Kidney glomerular epithelial cell (primary cell): ENCODE measurements at regions not wholly inside any gene's neighbourhood (a gene's known extent, or its start where the extent isn't known, plus 50 kb on each side); places are given as distances from the start of the nearest gene placed in this dataset.

ENCODE experiments used
- DNase-seq: peaks from one replicate; lab custom pipeline; 2025; lab: John Stamatoyannopoulos, UW

DNA sequence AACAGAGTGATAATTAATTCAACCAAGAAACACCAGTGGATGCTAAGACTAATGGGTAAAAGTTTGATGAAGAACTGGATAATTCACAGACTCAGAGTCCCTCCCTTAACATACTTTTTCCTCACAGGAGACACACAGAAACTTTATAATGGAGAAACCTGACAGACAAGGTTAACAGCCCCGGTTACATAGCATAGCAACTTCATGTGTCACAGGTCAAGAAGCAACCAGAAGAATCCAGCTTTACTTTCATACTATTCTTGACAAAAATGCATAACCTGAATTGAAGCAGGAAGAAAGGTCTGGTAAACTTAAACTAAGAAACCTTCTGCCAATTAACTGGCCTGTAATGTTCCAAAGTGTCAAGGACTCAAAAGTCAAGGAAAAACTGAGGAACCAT is 375.9 kb downstream of the RNF144B start:
- DNase-seq, result no peak

DNA sequence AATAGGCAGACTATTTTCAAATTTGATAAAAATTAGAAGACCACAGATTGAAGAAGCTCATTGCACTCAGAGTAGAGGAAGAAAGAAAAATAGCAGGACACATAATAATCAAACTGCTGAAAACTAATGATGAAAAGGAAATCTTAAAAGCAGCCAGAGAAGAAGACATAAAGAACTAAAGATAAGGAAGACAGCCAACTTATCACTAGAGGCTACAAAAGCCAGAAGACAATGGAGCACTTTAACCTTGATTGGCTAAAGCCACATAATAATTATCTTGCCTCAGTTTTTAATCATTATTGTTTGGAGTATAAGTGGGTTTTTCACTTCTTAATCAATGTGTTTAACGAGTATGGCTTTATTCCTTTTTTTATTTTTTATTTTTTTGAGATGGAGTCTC is 397.6 kb downstream of the RNF144B start:
- no peak for DNase-seq

DNA sequence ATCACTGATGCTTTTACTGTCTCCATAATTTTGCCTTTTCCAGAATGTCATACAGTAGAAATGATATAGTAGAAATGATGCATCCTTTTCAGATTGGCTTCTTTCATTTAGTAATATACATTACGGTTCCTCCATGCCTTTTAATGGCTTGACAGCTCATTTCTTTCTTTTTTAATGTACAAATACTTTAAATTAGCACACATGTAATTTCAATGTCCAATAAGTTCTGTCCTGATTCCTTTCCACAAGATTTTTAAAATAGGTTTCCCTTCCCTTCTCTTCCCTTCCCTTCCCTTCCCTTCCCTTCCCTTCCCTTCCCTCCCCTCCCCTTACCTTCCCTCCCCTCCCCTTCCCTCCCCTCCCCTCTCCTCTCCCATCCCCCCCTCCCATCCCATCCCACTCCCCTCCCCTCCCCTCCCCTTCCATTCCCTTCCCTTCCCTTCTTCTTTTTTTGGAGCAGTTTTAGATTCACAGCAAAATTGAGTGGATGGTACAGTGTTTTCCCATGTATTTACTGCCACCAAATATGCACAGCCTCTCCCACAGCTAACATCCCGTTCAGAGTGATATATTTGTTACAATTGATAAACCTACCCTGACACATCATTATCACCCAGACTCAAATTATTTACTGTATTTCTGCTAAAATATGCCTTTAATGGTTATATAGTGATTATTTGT is 398.8 kb downstream of the RNF144B start:
- no peak for DNase-seq

DNA sequence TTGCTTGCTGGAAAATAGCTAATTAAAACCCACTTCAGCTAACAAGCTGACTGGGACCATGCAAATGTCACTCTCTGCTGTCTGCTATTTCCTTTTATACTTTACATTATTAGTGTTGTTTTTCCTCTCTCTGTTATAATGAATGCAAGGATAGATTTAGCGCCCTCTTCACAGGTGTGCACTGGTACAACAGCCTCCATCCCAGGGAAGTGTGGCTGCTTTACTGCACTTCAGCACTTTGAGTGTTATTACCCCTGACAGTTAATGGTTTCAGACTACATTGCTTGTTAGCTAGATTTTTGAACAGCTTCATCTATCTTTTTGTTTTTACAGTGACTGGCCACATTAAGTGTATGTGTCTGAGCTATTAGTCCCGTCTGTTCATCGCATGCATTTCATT is 405.7 kb downstream of the RNF144B start:
- DNase-seq, result no peak

DNA sequence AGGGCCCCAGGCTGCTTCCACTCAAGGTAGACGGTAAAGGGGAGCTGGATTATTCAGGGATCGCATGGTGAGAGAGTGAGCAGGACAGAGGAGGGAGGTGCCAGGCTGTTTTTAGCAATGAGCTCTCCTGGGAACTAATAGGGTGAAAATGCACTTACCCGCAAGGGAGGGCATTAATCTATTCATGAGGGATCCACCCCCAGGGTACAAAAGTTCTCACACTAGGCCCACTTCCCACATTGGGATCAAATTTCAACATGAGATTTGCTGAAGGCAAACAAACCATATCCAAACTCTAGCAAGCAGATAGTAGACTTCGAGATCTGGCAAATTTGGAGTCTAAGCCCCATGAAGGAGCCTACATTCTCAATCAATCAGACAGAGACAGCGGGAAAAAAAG is 408.6 kb downstream of the RNF144B start:
- DNase-seq, result no peak

DNA sequence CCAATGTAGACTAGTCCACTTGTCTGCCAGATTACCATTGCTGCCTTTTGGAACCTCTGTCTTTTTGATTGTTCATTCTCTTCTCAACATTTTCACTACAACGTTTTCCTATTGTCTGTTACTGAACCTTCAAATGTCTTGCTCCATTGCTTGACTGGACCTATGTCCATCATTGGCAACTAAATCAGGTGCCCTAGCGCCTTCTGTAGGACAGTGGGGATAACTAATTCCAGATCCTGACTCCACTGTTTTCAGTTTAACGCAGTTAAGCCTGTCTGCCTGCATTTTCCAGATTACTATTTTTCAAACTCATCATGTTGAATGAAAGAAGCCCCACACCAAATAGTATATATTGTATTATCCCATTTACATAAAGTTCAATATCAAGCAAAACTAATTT is 433.6 kb downstream of the RNF144B start:
- no peak for DNase-seq

DNA sequence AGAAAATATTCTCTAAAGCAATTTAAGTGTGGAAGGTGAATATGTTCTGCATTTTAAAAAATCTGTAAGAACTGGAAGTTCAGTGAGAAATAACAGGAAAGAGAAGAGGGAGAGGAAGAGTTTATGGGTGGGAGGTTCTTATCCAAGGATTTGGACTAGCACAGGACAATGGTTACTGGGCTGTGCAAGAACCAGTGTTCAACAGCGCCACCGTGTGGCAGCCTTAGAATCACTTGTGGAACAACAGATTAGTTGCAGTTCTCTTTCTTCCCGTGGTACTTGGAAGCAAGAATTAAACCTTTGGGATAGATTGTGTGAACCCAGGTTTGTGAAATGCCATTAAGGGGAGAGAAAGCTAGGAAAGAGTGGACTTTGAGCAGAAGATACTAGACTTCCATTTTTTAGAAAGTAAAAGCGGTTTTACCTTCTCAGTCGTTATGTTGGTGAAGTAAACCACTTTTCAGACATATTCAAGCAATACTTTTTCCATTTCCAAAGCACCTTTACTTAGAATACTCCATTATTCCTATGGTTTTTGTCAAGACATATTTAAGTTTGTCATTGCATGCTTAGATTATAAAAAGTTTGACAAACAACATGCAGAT is 436.7 kb downstream of the RNF144B start:
- DNase-seq, result no peak

DNA sequence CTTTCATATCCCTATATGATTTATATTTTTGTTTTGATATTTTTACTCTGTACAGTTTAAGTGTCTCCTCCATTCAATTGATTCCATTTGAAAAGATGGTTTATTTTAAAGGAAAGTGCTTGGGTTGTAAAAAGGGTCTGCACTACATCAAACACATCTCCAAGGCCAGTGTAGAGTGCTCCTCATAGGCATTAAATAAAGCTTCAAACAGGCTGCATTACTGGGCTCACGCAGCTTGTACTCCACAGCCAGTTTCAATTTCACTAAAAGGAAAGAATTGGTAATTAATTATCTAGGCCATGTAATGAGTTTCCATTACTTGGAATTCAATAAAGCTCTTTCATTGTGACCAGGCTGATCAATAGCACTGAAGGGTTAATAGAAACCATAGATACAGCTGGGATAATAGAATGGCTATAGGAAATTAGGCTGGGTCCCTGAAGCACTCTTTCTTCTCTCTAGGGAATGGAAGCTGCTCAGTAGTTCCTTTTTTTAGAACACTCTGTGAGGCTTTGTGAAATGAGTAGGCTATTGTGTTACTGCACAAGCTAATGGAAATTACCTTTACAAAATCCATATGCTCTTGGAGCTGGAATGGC is 442.2 kb downstream of the RNF144B start:
- DNase-seq, result no peak

DNA sequence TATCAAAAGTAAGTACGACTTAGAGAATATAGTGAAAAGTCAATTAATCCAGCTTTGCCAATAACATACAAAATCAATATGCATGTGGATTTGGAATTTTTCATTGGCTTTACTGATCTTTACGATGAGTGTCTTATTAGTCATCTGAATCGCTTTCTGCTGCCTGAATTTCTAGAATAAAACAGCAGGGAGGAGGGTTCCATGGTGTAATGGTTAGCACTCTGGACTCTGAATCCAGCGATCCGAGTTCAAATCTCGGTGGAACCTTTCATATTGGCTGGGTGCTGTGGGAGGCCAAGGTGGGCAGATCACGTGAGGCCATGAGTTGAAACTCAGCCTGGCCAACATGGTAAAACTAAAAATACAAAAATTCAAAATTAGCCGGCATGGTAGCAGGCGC is 448.8 kb downstream of the RNF144B start:
- no peak for DNase-seq

DNA sequence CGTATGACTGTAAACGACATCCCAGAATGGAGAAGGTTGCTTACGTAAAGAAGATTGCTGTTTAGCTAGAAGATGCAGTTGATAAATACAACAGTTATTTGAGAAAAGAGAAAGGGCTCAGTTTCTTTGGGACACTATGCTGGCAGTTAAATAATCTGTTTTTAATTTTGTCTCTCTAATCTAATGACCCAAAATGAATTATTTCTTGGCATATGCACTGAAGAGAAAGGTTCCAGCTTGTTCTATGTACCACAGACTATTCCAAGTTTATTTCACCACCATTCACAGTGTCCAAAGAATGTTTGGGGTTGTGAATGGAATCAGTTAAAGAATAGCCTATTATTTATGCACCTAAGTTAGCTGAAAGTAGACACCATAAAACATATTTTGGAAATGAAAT is 449.9 kb downstream of the RNF144B start:
- DNase-seq, result no peak

DNA sequence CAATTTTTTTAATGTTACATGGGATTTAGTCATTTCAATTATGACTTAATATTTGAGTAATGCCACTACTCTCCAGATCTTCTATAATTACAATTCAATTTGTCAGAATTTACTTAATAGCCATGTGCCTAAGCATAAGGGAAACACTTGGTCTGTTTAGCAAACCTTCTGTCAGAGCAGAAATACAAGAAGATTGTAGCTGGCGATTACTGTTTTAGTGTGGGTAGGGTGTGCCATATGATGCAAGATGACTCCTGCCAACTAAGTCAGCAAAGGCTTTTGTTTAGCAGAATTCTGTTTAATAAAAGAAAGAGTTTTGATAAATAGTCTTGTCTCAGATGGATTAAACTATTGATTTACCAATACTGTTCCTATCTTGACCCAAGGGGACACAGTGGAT is 455.4 kb downstream of the RNF144B start:
- DNase-seq, result no peak

DNA sequence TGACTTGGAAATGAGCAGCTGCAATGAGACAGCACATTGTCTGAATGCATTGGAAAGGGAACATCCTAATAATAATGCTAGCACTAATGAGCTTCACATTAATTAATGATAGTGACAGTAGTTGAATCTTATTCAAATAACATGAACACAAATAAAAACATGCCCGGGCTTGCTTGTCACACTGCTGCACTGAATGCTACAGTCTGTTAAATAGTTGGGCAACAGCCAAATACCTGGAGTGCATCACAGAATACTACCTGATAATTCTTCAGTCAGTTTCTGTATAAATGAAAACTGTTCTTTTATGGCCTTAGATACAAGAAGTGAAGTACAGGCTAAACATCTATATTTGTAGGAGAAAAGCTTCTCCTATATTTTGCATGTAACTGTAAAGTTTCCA is 458.7 kb downstream of the RNF144B start:
- no peak for DNase-seq

DNA sequence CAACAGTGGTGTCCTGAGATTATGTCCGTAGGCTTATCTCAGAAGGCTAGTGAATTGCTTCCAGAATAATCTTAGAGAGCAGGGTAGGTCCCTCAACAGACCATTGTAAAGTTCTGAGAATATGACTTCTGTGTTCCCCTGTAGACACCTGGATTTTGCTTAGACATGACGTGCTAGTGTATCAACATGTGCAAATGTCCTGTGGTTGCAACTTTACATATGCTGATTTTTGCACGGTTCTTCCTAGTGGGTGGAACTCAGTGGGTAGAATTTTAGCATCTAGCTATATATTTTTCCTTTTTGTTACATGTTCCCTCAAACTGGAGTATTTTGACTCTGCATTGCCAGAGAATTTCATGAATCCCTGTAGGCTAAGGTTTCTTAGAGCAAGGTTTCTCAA is 459.2 kb downstream of the RNF144B start:
- DNase-seq, result no peak

DNA sequence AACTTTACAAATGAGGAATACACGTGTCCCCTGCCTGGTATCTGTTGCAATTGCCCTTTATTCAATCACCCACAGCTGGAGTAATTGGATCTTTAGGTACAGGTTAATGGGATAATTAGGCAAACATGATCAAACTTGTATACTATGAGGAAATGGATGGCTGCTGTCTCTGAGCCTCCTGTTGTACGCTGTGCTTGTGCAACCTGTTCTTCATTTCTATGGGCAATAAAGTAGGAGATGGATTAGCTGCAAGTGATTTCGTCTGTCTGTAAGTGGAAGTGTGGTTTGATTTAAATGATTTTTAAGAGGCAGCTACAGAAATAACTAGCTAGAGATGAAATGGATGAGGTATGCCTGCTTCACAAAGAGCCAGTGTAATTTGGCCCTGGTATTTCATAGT is 474.1 kb downstream of the RNF144B start:
- no peak for DNase-seq

DNA sequence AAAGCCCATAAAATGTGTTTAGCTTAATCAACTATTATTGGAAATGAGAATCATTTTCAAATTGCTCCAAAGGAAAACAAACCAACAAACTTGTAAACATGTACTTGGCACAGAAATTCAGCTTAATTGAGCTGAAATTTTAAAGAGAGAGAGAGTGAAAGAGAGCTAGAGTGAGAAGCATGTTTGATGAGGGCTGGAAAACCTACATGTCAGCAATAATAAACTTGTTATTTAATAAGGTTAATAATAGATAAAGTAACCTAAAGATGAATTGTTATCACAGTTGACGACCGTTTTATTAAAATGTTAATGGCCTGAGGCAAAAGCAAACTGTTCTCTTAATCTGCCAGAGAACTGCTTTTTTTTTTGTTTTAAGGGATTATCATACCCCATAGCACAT is 496.1 kb downstream of the RNF144B start:
- DNase-seq, result no peak

DNA sequence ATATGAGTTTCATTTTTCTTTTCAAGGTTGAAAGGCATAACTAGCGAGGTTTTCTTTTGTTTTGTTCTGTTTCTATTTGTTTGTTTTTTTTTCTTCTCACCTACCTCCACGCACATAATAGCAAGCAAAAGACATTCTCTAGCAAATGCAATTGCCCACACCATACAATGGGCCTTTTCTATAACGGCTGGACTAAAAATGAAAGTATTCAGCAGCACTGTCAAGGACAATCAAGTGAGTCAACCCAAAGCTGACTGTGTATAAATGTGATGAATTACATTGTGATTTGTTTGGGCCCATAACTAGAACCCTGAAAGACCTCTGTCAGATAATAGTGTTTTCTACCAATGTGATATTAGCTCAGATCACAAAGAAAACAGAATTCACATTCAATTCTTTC is 496.7 kb downstream of the RNF144B start:
- no peak for DNase-seq

DNA sequence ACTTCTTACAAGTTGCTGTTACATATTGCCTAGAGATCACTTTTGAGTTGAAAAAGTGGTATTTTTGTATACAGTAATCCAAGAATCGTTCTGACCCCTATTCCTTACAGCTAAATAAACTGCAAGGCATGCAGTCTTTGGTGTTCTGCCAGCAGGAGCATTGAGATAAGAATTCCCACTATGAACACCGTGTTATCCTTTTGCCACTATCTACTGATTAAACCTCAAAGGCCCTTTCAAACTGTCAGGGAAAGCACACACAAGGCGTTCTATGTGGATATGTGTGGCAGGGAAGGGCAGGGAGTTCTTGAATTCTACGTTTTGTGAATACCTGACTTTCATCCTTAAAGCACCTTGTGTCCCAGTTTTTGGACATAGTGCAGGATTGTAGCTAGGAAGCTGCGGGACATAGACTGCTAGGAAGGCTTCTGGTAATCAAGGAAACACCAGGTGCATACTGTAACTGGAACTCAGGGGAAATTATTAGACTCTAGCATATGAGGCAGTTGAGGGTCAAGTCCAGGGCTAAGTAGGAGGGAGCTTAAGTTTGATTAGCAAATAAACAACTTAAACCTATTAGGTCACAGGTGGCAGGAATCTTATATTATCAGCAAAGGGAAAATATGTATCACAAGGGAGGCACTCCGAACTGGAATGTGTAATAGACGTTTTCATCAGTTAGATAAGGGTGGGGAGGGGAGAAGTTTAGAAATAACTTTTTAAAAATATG is 506.6 kb downstream of the RNF144B start:
- DNase-seq, result no peak

DNA sequence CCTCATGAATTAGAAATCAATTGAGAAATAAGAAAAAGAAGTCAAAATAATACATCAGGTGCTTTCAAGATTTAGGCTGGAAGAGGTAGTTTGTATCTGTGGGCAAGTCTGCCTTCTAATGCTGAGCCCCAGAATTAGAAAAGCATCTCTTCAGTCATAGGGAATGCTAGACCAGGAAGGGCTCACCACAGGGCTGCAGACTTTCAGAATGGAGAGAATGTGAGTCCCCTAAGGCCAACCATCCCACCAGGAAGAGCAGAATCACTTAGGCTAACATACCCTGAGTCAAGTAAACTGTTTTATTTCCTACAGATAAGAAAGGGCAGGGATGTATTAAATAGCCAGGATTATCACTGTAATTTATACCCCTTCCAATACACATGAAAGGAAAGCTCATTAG is 510.2 kb downstream of the RNF144B start:
- DNase-seq, result no peak

DNA sequence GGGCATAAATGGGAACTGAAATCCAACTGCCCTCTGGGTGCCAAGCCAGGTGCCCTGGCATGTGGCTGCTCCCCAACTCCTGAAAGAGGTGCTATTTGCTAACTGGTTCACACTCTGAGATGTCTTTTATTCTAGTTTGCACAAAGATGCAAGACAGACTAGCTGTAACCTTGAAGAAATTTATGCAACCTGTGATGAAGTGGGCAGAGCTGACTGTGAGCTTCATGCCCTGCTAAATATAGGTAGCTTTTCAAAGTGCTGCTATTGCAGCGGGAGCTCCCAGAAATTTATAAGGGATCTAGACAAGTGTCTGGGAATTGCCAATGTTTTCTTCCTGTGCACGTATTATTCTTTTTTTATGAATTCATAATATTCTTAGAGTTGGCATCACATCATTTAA is 517.5 kb downstream of the RNF144B start:
- DNase-seq, result no peak

DNA sequence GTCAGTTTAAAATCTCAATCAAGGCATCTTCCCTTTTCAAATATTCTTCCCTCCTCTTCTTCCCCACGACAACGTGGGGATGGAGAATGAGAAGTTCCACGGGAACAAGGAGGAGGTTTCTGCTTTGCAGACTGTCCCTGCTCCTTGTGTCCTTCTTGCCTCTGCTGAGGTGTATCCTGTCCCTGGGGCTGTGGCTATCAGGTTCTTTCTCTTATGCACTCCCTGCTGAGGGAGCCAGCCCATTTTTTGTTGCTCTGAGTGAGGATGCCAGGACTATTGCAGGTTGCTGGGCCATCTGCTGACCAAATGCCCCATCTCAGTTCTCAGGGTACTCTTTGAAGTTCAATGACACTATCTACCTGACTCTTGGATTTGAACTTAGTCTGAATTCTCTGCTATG is 533.6 kb downstream of the RNF144B start:
- no peak for DNase-seq

DNA sequence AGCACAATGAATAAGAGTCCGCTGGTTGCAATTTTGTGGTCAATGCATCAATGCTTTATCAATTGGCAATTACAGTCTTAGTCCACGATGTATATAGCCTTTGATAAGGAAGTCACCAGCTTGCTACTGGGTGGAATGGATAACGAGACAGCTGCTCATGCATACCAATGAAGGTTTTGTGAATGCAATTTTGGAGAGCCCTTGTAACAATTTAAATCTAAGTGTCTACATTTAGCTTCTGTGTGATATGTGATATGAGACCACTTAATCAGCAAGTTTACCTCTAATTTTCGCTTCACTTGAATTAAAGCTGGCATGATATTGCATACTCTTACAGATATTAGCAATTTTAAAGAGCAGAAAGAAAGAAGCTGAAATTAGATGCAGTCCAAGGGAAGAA is 543.9 kb downstream of the RNF144B start:
- no peak for DNase-seq

DNA sequence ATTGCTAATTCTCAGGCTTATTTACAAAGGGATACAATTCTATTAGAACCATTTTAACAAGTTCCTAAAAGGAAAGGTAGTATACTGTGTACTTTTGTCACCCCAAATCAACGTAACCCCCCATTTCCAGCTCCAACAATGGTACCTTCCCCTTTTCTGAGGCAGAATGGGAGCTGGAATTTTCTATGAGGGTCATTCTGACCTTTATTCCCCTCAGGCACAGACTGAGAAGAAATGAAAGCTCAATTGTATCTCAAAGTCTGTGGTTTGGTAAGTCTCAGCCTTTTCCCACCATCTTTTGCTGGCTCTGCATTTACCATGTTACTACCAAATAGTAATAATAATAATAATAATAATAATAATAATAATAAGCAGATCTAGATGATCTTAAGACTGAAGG is 571.0 kb downstream of the RNF144B start:
- no peak for DNase-seq

DNA sequence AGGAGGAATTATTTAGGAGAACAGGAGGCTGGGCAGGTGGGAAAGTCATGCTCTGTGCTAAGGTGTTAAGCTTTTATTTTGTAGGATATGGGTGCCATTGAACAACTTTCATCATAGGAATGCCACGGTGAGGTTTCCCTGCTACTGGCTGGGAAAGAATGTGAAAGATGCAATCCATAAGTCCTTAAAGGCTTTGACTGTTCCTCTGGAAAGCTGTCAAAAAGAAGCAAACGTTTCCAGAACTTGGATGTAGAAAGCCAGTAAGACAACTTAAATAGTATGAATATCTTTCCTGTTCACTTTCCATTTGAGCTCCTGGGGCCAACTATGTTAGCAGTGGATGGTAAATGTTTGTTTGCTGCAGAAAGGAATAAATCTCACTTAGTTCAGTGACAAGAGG is 574.4 kb downstream of the RNF144B start:
- no peak for DNase-seq
